ENCODE measurements at regions not wholly inside any gene's neighbourhood (a gene's known extent, or its start where the extent isn't known, plus 50 kb on each side); places are given as distances from the start of the nearest gene placed in this dataset.

GRCh38 chr21:43269440-43269839 is 100.6 kb downstream of the CRYAA start:
- peak; percentile 46 for TF ChIP-seq CTCF (IDR thresholded peaks at IDR 0.05; ENCODE audit: low read depth, low read length)
- peaks cover 28% of the 10 kb centered on the region for H3K4me1 ChIP-seq
- no peaks in the 10 kb centered on the region for H3K9me3 ChIP-seq
- no peaks in the 10 kb centered on the region for H3K27me3 ChIP-seq
- H3K4me3 ChIP-seq (ENCODE audit: low read depth, low read length): no peak overlapping the region
- peak; percentile 37 for DNase-seq
- H3K36me3 ChIP-seq: no peaks in the 10 kb centered on the region

GRCh38 chr21:43268804-43269186 is 100.0 kb downstream of the CRYAA start:
- no peaks in the 10 kb centered on the region for H3K9me3 ChIP-seq
- no peaks in the 10 kb centered on the region for H3K36me3 ChIP-seq
- H3K4me3 ChIP-seq (ENCODE audit: low read depth, low read length): no peak overlapping the region
- H3K4me1 ChIP-seq: peaks cover 26% of the 10 kb centered on the region
- H3K27me3 ChIP-seq: no peaks in the 10 kb centered on the region
- DNase-seq: no peak
- no peak for TF ChIP-seq CTCF (IDR thresholded peaks at IDR 0.05; ENCODE audit: low read depth, low read length)

- H3K27me3 ChIP-seq: no peaks in the 10 kb centered on the region
- H3K9me3 ChIP-seq: no peaks in the 10 kb centered on the region
- no peak overlapping the region for H3K4me3 ChIP-seq (ENCODE audit: low read depth, low read length)
- TF ChIP-seq CTCF (IDR thresholded peaks at IDR 0.05; ENCODE audit: low read depth, low read length): no peak
- H3K36me3 ChIP-seq: no peaks in the 10 kb centered on the region
- peaks cover 23% of the 10 kb centered on the region for H3K4me1 ChIP-seq
- peak; percentile 38 for DNase-seq
Observed at GRCh38 chr21:43268086-43268803, 99.4 kb downstream of the CRYAA start.

- no peaks in the 10 kb centered on the region for H3K36me3 ChIP-seq
- H3K4me3 ChIP-seq (ENCODE audit: low read depth, low read length): no peak overlapping the region
- H3K27me3 ChIP-seq: no peaks in the 10 kb centered on the region
- TF ChIP-seq CTCF (IDR thresholded peaks at IDR 0.05; ENCODE audit: low read depth, low read length): no peak
- peak; percentile 19 for DNase-seq
- H3K9me3 ChIP-seq: no peaks in the 10 kb centered on the region
- peaks cover 18% of the 10 kb centered on the region for H3K4me1 ChIP-seq
Observed at GRCh38 chr21:43267391-43268085, 98.7 kb downstream of the CRYAA start.

GRCh38 chr21:43266534-43266933 is 97.7 kb downstream of the CRYAA start:
- H3K27me3 ChIP-seq: no peaks in the 10 kb centered on the region
- DNase-seq: peak; percentile 3
- H3K36me3 ChIP-seq: no peaks in the 10 kb centered on the region
- TF ChIP-seq CTCF (IDR thresholded peaks at IDR 0.05; ENCODE audit: low read depth, low read length): no peak
- H3K4me3 ChIP-seq (ENCODE audit: low read depth, low read length): no peak overlapping the region
- H3K4me1 ChIP-seq: peaks cover 18% of the 10 kb centered on the region
- H3K9me3 ChIP-seq: no peaks in the 10 kb centered on the region

- TF ChIP-seq CTCF (IDR thresholded peaks at IDR 0.05; ENCODE audit: low read depth, low read length): no peak
- DNase-seq: peak; percentile 29
- Histone ChIP-seq H3K36me3 (no peaks in the 10 kb centered on the region), H3K4me3 (ENCODE audit: low read depth, low read length) (no peak overlapping the region), H3K9me3 (no peaks in the 10 kb centered on the region), H3K4me1 (no peaks in the 10 kb centered on the region), H3K27me3 (no peaks in the 10 kb centered on the region)
Observed at GRCh38 chr21:43262427-43262826, 93.6 kb downstream of the CRYAA start.
